ENCODE measurements at regions not wholly inside any gene's neighbourhood (a gene's known extent, or its start where the extent isn't known, plus 50 kb on each side); places are given as distances from the start of the nearest gene placed in this dataset.

DNA sequence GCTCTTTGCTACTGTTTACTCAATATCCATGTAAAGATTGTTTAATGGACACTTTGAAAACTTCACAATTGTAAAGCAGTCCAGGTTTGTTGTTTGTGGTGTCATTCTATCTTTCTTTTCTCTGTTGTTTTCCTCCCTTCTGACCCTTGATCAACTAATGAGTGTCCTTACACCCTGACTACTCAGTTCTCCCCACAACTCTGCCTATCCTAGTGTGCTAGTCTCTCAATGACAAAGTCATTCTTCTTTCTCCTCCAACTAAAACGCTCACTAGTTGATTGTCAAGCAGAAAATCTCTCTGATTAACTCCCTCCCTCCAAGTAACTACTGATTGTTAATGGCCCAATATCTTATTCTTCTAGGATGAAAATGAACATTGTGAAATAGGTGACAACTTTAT lies 148.5 kb upstream of the FBXO33 start:
- Histone ChIP-seq H3K9ac (ENCODE audit: insufficient read length, low read depth) (no peak overlapping the region), H3K9me3 (ENCODE audit: insufficient read depth, low read length) (peaks cover 5% of the 10 kb centered on the region; the same call in 1 of the 2 replicates), H3K36me3 (ENCODE audit: insufficient read depth, insufficient read length, low read length) (no peaks in the 10 kb centered on the region), H3K4me1 (ENCODE audit: insufficient read depth, insufficient read length) (no peaks in the 10 kb centered on the region), H3K27me3 (ENCODE audit: insufficient read depth, insufficient read length) (no peaks in the 10 kb centered on the region), H3K4me3 (ENCODE audit: insufficient read length, low read depth) (no peak overlapping the region)
- no peak for DNase-seq (ENCODE audit: low read depth, low spot score)
- no peak for TF ChIP-seq ZNF274 (IDR thresholded peaks at IDR 0.05; ENCODE audit: low read depth, low read length)
- TF ChIP-seq SUZ12 (IDR thresholded peaks at IDR 0.05; ENCODE audit: extremely low read depth, insufficient read depth, insufficient read length): no peak
- no peak for TF ChIP-seq YY1 (IDR thresholded peaks at IDR 0.05; ENCODE audit: insufficient read depth, insufficient read length)

DNA sequence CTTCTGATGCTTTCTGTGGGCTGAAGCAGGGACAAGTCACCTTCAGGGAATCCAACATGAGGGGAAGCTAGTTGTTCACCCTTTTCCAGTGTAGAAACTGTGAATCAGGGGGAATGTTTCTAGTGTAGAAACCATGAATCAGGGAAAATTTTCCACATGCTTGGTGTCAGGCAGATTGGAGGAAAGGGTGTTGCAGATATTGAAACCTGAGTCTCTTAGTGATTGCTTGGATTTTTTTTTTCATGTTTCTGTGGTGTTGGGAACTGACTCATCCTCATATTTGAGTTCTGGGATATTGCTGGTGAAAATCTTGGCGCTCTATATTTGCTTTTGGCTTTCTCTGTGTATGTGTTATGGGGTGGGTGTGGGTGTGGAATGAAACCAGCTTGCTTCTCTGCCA lies 144.5 kb upstream of the FBXO33 start:
- DNase-seq (ENCODE audit: low read depth, low spot score): no peak
- Histone ChIP-seq H3K4me3 (ENCODE audit: insufficient read length, low read depth) (no peak overlapping the region), H3K9me3 (ENCODE audit: insufficient read depth, low read length) (peaks cover 13% of the 10 kb centered on the region), H3K9ac (ENCODE audit: insufficient read length, low read depth) (no peak overlapping the region), H3K4me1 (ENCODE audit: insufficient read depth, insufficient read length) (no peaks in the 10 kb centered on the region), H3K36me3 (ENCODE audit: insufficient read depth, insufficient read length, low read length) (no peaks in the 10 kb centered on the region), H3K27me3 (ENCODE audit: insufficient read depth, insufficient read length) (no peaks in the 10 kb centered on the region)
- TF ChIP-seq ZNF274 (IDR thresholded peaks at IDR 0.05; ENCODE audit: low read depth, low read length) (no peak), SUZ12 (IDR thresholded peaks at IDR 0.05; ENCODE audit: extremely low read depth, insufficient read depth, insufficient read length) (no peak)

- Histone ChIP-seq H3K4me3 (ENCODE audit: insufficient read length, low read depth) (no peak overlapping the region), H3K9ac (ENCODE audit: insufficient read length, low read depth) (no peak overlapping the region), H3K9me3 (ENCODE audit: insufficient read depth, low read length) (peaks cover 13% of the 10 kb centered on the region), H3K4me1 (ENCODE audit: insufficient read depth, insufficient read length) (no peaks in the 10 kb centered on the region), H3K36me3 (ENCODE audit: insufficient read depth, insufficient read length, low read length) (no peaks in the 10 kb centered on the region), H3K27me3 (ENCODE audit: insufficient read depth, insufficient read length) (no peaks in the 10 kb centered on the region)
- TF ChIP-seq YY1 (IDR thresholded peaks at IDR 0.05; ENCODE audit: insufficient read depth, insufficient read length) (no peak), ZNF274 (IDR thresholded peaks at IDR 0.05; ENCODE audit: low read depth, low read length) (no peak), SUZ12 (IDR thresholded peaks at IDR 0.05; ENCODE audit: extremely low read depth, insufficient read depth, insufficient read length) (no peak)
- DNase-seq (ENCODE audit: low read depth, low spot score): no peak
Measured at GRCh38 chr14:39576258-39576657, 144.0 kb upstream of the FBXO33 start.

- no peaks in the 10 kb centered on the region for H3K4me1 ChIP-seq (ENCODE audit: insufficient read depth, insufficient read length)
- no peaks in the 10 kb centered on the region for H3K9me3 ChIP-seq (ENCODE audit: insufficient read depth, low read length)
- TF ChIP-seq SUZ12 (IDR thresholded peaks at IDR 0.05; ENCODE audit: extremely low read depth, insufficient read depth, insufficient read length): no peak
- TF ChIP-seq YY1 (IDR thresholded peaks at IDR 0.05; ENCODE audit: insufficient read depth, insufficient read length): no peak
- H3K4me3 ChIP-seq (ENCODE audit: insufficient read length, low read depth): no peak overlapping the region
- H3K27me3 ChIP-seq (ENCODE audit: insufficient read depth, insufficient read length): no peaks in the 10 kb centered on the region
- no peaks in the 10 kb centered on the region for H3K36me3 ChIP-seq (ENCODE audit: insufficient read depth, insufficient read length, low read length)
- H3K9ac ChIP-seq (ENCODE audit: insufficient read length, low read depth): no peak overlapping the region
- no peak for DNase-seq (ENCODE audit: low read depth, low spot score)
Measured at GRCh38 chr14:39568809-39569538, 136.7 kb upstream of the FBXO33 start.

GRCh38 chr14:39566795-39567194 lies 134.6 kb upstream of the FBXO33 start:
- TF ChIP-seq YY1 (IDR thresholded peaks at IDR 0.05; ENCODE audit: insufficient read depth, insufficient read length): no peak
- no peak for TF ChIP-seq SUZ12 (IDR thresholded peaks at IDR 0.05; ENCODE audit: extremely low read depth, insufficient read depth, insufficient read length)
- TF ChIP-seq ZNF274 (IDR thresholded peaks at IDR 0.05; ENCODE audit: low read depth, low read length): no peak
- no peak overlapping the region for H3K9ac ChIP-seq (ENCODE audit: insufficient read length, low read depth)
- no peaks in the 10 kb centered on the region for H3K36me3 ChIP-seq (ENCODE audit: insufficient read depth, insufficient read length, low read length)
- H3K27me3 ChIP-seq (ENCODE audit: insufficient read depth, insufficient read length): no peaks in the 10 kb centered on the region
- H3K9me3 ChIP-seq (ENCODE audit: insufficient read depth, low read length): no peaks in the 10 kb centered on the region
- H3K4me1 ChIP-seq (ENCODE audit: insufficient read depth, insufficient read length): no peaks in the 10 kb centered on the region
- DNase-seq (ENCODE audit: low read depth, low spot score): no peak
- no peak overlapping the region for H3K4me3 ChIP-seq (ENCODE audit: insufficient read length, low read depth)

- no peak for DNase-seq (ENCODE audit: low read depth, low spot score)
- H3K4me3 ChIP-seq (ENCODE audit: insufficient read length, low read depth): no peak overlapping the region
- TF ChIP-seq ZNF274 (IDR thresholded peaks at IDR 0.05; ENCODE audit: low read depth, low read length) (no peak), YY1 (IDR thresholded peaks at IDR 0.05; ENCODE audit: insufficient read depth, insufficient read length) (no peak), SUZ12 (IDR thresholded peaks at IDR 0.05; ENCODE audit: extremely low read depth, insufficient read depth, insufficient read length) (no peak)
- H3K4me1 ChIP-seq (ENCODE audit: insufficient read depth, insufficient read length): no peaks in the 10 kb centered on the region
- H3K27me3 ChIP-seq (ENCODE audit: insufficient read depth, insufficient read length): no peaks in the 10 kb centered on the region
- H3K9me3 ChIP-seq (ENCODE audit: insufficient read depth, low read length): 0 out of 2 replicates have a peak, but pooled peaks cover 3% of the 10 kb centered on the region
- no peak overlapping the region for H3K9ac ChIP-seq (ENCODE audit: insufficient read length, low read depth)
- H3K36me3 ChIP-seq (ENCODE audit: insufficient read depth, insufficient read length, low read length): no peaks in the 10 kb centered on the region
Measured at GRCh38 chr14:39563361-39563760, 131.1 kb upstream of the FBXO33 start.

DNA sequence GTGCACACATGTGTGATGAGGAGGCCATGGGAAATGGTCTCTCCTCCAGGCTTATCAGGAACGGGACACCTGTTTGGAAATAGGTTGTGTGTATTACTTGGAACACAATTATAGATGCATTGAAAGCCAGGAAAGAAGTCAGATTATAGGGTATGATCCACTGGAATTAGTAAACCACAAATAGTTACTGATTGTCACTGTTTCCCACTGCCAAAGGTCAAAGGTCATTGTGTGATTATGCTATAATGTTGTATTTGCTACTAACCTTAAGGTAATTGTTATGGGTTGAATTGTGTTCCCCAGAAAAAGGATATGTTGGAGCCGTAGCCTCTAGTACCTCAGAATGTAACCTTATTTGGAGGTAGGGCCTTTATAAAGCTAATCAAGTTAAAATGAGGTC lies 129.9 kb upstream of the FBXO33 start:
- H3K27me3 ChIP-seq (ENCODE audit: insufficient read depth, insufficient read length): no peaks in the 10 kb centered on the region
- DNase-seq (ENCODE audit: low read depth, low spot score): no peak
- H3K4me1 ChIP-seq (ENCODE audit: insufficient read depth, insufficient read length): no peaks in the 10 kb centered on the region
- no peak overlapping the region for H3K4me3 ChIP-seq (ENCODE audit: insufficient read length, low read depth)
- no peak overlapping the region for H3K9ac ChIP-seq (ENCODE audit: insufficient read length, low read depth)
- no peaks in the 10 kb centered on the region for H3K36me3 ChIP-seq (ENCODE audit: insufficient read depth, insufficient read length, low read length)
- TF ChIP-seq YY1 (IDR thresholded peaks at IDR 0.05; ENCODE audit: insufficient read depth, insufficient read length) (no peak), ZNF274 (IDR thresholded peaks at IDR 0.05; ENCODE audit: low read depth, low read length) (no peak), SUZ12 (IDR thresholded peaks at IDR 0.05; ENCODE audit: extremely low read depth, insufficient read depth, insufficient read length) (no peak)
- H3K9me3 ChIP-seq (ENCODE audit: insufficient read depth, low read length): 0 out of 2 replicates have a peak, but pooled peaks cover 7% of the 10 kb centered on the region
